ENCODE measurements at regions not wholly inside any gene's neighbourhood (a gene's known extent, or its start where the extent isn't known, plus 50 kb on each side); places are given as distances from the start of the nearest gene placed in this dataset.
A peak's percentile ranks its signal among the peaks of the same experiment; 100 is the strongest.

GRCh38 chr10:44848211-44848610 lies 62.9 kb upstream of the TMEM72 start:
- no peak for DNase-seq (ENCODE audit: low read depth in 2 of 3, low spot score in 1 of 3)

DNA sequence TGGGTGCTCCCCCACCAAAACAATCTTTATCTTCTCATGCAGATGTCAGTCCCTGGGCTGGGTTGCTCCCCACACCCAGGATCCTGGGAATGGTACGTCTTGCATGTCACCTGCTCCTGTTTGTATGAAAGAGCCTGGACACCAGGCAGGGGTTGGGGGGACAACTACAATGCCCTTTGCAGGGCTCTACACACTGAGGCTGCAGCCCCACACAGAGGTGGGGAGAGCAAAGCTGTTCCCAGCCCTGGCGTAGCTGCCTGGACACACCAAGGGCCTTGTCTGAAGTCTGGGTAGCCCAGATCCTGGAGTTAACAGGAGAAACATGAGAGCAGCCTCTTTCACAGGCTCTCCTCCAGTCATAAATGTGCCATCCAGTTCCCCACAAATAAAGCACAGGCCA lies 61.2 kb upstream of the TMEM72 start:
- DNase-seq (ENCODE audit: low read depth in 2 of 3, low spot score in 1 of 3) = no peak

GRCh38 chr10:44850356-44850934 lies 60.7 kb upstream of the TMEM72 start:
- no peak for DNase-seq (ENCODE audit: low read depth in 2 of 3, low spot score in 1 of 3)

DNA sequence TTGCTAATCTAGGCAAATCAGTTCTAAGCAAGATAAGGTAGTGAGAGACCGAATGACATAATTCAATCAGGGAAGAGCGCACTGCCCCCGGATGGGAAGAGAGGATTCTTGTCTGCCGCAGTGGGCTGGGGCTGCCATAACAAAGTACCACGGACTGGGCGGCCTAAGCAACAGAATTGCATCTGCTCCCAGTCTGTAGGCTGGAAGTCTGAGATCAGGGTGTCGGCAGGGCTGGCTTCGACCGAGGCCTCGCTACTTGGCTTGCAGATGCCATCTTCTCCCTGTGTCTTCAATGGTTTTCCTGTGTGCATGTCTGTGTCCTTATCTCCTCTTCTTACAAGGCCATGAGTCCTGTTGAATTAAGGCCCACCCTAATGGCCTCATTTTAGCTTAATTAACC lies 59.7 kb upstream of the TMEM72 start:
- DNase-seq (ENCODE audit: low read depth in 2 of 3, low spot score in 1 of 3) = no peak

GRCh38 chr10:44851881-44852280 lies 59.3 kb upstream of the TMEM72 start:
- DNase-seq (ENCODE audit: low read depth in 2 of 3, low spot score in 1 of 3) = no peak

DNA sequence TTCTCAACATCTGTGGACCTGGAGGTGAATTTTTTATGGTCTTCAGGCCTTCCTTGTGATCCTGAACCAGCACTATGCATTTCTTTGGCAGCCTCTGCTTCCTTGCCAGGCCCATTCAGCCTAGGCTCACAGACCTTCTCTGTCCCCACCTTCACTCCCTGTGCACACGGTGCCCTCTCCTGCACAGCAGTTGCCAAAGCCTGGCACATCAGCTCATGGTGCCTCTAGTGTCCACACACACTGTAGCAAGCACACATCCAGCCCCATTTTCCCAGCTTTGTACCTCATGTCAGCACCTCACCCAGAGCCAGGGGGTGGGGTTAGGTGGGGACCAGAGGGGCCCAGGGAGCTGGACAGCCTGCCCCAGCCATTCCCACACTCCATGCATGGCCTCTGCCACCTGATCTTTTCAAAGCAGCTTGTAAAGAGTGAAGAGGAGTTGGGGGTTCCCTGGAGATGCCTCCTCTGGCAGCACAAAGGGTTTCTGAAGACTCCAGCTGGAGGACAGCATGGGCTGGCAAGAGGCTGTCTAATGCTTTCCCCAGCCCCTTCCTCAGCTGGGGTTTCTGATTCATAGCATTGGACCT lies 57.9 kb upstream of the TMEM72 start:
- DNase-seq (ENCODE audit: low read depth in 2 of 3, low spot score in 1 of 3) = no peak

DNA sequence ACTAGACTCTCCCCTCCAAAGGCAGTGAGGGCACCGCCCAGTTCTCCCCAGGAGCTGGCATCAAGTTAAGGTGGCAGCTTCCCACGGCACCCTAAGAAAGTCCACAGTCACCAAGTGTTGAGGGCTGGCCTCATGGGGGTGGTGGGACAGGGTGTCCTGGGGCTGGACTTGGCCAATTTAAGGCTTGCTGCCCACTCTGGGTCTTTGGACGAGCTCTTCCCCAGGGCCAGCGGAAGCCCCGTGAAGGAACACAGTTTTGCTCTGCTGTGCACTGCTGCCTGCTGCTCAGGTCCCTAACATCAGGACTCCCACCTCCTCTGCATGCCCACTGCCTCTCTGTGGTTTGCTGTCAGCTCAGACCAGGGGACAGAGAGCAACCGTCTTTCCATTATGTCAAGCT lies 57.3 kb upstream of the TMEM72 start:
- DNase-seq (ENCODE audit: low read depth in 2 of 3, low spot score in 1 of 3) = no peak

DNA sequence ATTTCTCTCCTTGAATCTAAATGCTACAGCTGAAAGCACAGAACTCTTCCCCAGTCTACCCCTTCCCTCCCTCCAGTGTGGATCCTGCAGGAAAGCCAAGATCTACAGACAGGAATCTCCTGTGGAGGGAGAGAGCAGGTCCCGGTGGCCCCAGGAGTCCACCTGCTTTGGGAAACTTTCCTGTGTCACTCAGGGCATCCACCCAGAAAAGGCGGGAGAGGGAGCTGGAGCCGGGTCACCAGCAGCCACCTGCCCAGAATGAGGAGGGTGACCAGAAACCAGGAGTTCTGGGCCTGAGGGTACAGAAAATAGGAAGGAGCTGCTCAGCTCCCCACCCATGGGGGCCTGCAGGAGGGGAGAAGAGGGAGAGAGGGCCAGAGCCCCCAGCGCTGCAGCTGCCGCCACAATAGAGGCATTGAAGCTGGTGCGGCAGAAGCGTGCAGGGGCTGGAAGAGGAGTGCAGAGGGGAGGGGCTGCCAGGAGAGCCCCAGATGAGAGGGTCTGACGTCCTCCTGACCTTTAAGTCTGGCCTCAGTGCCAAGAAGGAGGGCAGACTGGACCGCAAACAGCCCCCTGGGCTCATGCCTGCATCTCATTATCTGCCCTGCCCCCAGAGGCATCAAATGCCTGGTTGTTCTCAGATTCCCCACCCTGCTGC lies 56.3 kb upstream of the TMEM72 start:
- no peak for DNase-seq (ENCODE audit: low read depth in 2 of 3, low spot score in 1 of 3)

GRCh38 chr10:44856696-44857095 lies 54.4 kb upstream of the TMEM72 start:
- no peak for DNase-seq (ENCODE audit: low read depth in 2 of 3, low spot score in 1 of 3)

GRCh38 chr10:44857363-44858016 lies 53.6 kb upstream of the TMEM72 start:
- DNase-seq (ENCODE audit: low read depth in 2 of 3, low spot score in 1 of 3) = peak; percentile 34 to 69 (median 36)

- no peak for DNase-seq (ENCODE audit: low read depth in 2 of 3, low spot score in 1 of 3)
These were observed 53.1 kb upstream of the TMEM72 start for GRCh38 chr10:44858017-44858371.

GRCh38 chr10:44858988-44859387 lies 52.1 kb upstream of the TMEM72 start:
- DNase-seq (ENCODE audit: low read depth in 2 of 3, low spot score in 1 of 3) = no peak

- no peak for DNase-seq (ENCODE audit: low read depth in 2 of 3, low spot score in 1 of 3)
These were observed 51.4 kb upstream of the TMEM72 start for GRCh38 chr10:44859546-44860285.

DNA sequence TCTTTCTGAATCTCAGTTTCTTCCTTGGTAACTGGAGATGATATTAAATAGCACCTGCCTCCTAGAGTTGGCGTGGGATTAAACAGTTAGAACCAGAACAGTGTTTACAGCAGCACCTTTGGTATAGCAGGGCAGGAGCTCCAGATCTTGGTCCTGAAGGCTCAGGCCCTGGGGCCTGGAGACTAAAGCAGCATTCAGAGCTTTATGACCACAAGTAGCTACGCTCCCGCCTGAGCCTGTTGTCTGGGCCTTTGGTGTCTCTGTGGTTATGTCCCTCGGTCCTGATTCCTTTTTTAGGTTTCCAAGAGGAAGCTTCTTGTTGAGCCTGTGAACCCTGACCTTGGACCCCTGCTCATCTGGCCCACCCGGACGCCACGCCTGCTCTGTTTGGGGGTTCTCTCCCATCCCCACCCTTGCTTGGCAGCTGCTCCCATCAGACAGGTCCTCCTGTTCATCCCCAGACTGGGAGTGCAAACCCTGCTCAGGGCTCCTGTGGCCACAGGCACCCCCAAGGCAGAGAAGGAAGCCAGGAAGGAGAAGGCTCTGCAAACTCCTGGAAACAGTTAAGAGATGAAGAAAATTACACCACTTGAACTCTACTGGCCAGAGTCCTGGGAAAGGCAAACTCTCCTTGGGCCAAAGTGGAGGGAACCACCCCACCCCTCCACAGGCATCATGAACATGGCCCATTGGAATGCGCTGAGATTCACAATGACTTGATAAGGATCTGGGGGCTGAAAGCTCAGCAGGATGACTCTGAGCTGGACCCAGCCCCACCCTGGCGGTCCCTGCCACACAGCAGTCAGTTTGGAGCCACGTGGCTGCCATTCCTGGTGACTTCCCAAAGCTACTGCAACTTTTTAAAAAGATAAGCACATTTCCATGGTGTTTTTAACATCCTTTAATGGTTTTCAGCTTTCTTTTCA lies 50.1 kb upstream of the TMEM72 start:
- no peak for DNase-seq (ENCODE audit: low read depth in 2 of 3, low spot score in 1 of 3)

Measured in stimulated activated CD4-positive, alpha-beta T cell treated with anti-CD3 and anti-CD28 coated beads, Interleukin-12 subunit alpha, Interleukin-12 subunit beta, amount 100 ng/mL, for 48 hours (primary cell).